Testis (tissue), 2 donors: ENCODE measurements at regions not wholly inside any gene's neighbourhood (a gene's known extent, or its start where the extent isn't known, plus 50 kb on each side); places are given as distances from the start of the nearest gene placed in this dataset.
A peak's percentile ranks its signal among the peaks of the same experiment; 100 is the strongest.
"Not testable (repeated sequence)": the region's sequence is repeated elsewhere in the genome, so short reads cannot be mapped to it uniquely, and the experiment has no call there.

Source experiments
- DNase-seq: peaks from one replicate; pipeline ENCODE4 v3.0.0-alpha.2; 2019
- H3K27ac ChIP-seq, 2 donors: fragments of 200-600 bp; sonication (generic); one replicate each; pipeline ENCODE4 v1.5.1; 2019
- H3K27me3 ChIP-seq: fragments of 200-600 bp; sonication (generic); one replicate; pipeline ENCODE4 v1.5.1; 2019
- H3K36me3 ChIP-seq: fragments of 200-600 bp; sonication (generic); one replicate; pipeline ENCODE4 v1.5.1; 2017; ENCODE audit warnings: low read depth; ENCODE audit errors: missing control alignments
- H3K4me1 ChIP-seq: fragments of 200-600 bp; sonication (generic); one replicate; pipeline ENCODE4 v1.5.1; 2019
- H3K4me3 ChIP-seq, 2 donors: fragments of 200-600 bp; sonication (generic); one replicate each; pipeline ENCODE4 v1.5.1; 2017 to 2019
- H3K9me3 ChIP-seq: fragments of 200-600 bp; sonication (generic); one replicate; pipeline ENCODE4 v1.5.1; 2017
- CTCF ChIP-seq, 3 experiments: fragments of 450-650 bp in 2 of 3; fragments of 200-600 bp in 1 of 3; sonication (generic) in 1 of 3; IDR thresholded peaks; one replicate each; pipeline ENCODE4 v1.5.1; 2016 to 2019; ENCODE audit warnings: antibody characterized with exemption in 3 of 3, mild to moderate bottlenecking in 2 of 3, moderate library complexity in 1 of 3
- POLR2A ChIP-seq: fragments of 450-650 bp; IDR thresholded peaks from one replicate; pipeline ENCODE4 v1.6.1; 2017; ENCODE audit warnings: antibody characterized with exemption, mild to moderate bottlenecking, moderate library complexity
- WGBS, 2 donors: methylation state at CpG; one replicate each; pipeline ENCODE4 v1.1.5; 2018; 5-methylcytosine and 5-hydroxymethylcytosine counted together
- intact Hi-C: fragments of 100-400 bp; cut with DNase I; formaldehyde crosslinking; loops from one replicate; pipeline ENCODE4 v1.15.1; 2023; ENCODE audit warnings: low total_unique reads

- no peaks in the 10 kb centered on the region for H3K36me3 ChIP-seq
- DNase-seq, result no peak
- H3K9me3 ChIP-seq, result no peaks in the 10 kb centered on the region
- WGBS, 2 donors, result 47 to 52% methylated on average over 3 of the region's 3 CpGs
- intact Hi-C loops, result no loop called here
- H3K4me1 ChIP-seq, result no peaks in the 10 kb centered on the region
- no peak for TF ChIP-seq POLR2A
- TF ChIP-seq CTCF (IDR thresholded peaks at IDR 0.05), result no peak
- no peak overlapping the region for H3K4me3 ChIP-seq
- no peaks in the 10 kb centered on the region for H3K27me3 ChIP-seq
- H3K27ac ChIP-seq, result no peak overlapping the region
Observed at GRCh38 chr20:55424968-55425367, 580.4 kb downstream of the CBLN4 start.

- no peak overlapping the region for H3K4me3 ChIP-seq
- no peak for TF ChIP-seq CTCF (IDR thresholded peaks at IDR 0.05)
- TF ChIP-seq POLR2A, result no peak
- H3K9me3 ChIP-seq, result no peaks in the 10 kb centered on the region
- H3K36me3 ChIP-seq, result no peaks in the 10 kb centered on the region
- no peak overlapping the region for H3K27ac ChIP-seq
- H3K27me3 ChIP-seq, result no peaks in the 10 kb centered on the region
- 46 to 57% methylated on average over 3 of the region's 3 CpGs for WGBS, 2 donors
- intact Hi-C loops, result no loop called here
- no peak for DNase-seq
- no peaks in the 10 kb centered on the region for H3K4me1 ChIP-seq
Observed at GRCh38 chr20:55424476-55424875, 580.8 kb downstream of the CBLN4 start.

- H3K27ac ChIP-seq, result no peak overlapping the region
- DNase-seq, result no peak
- H3K4me1 ChIP-seq, result no peaks in the 10 kb centered on the region
- no peak overlapping the region for H3K4me3 ChIP-seq
- 20 to 23% methylated on average over 1 of the region's 1 CpG for WGBS, 2 donors
- no peaks in the 10 kb centered on the region for H3K9me3 ChIP-seq
- no peak for TF ChIP-seq POLR2A
- TF ChIP-seq CTCF (IDR thresholded peaks at IDR 0.05), result no peak
- H3K36me3 ChIP-seq, result no peaks in the 10 kb centered on the region
- intact Hi-C loops, result no loop called here
- H3K27me3 ChIP-seq, result no peaks in the 10 kb centered on the region
Observed at GRCh38 chr20:55417836-55418235, 587.5 kb downstream of the CBLN4 start.

GRCh38 chr20:55415567-55416142 lies 589.7 kb downstream of the CBLN4 start:
- no peak overlapping the region for H3K27ac ChIP-seq
- H3K4me3 ChIP-seq, result no peak overlapping the region
- no peaks in the 10 kb centered on the region for H3K27me3 ChIP-seq
- WGBS, 2 donors, result 48 to 52% methylated on average over 7 of the region's 7 CpGs
- no peak for DNase-seq
- H3K36me3 ChIP-seq, result no peaks in the 10 kb centered on the region
- no peaks in the 10 kb centered on the region for H3K9me3 ChIP-seq
- no peak for TF ChIP-seq POLR2A
- peak in 2 of 3 experiments; percentile 36 to 37 for TF ChIP-seq CTCF (IDR thresholded peaks at IDR 0.05)
- intact Hi-C loops, result no loop called here
- H3K4me1 ChIP-seq, result no peaks in the 10 kb centered on the region

- H3K36me3 ChIP-seq, DNase-seq, H3K4me3 ChIP-seq, H3K4me1 ChIP-seq, H3K27me3 ChIP-seq, H3K27ac ChIP-seq, H3K9me3 ChIP-seq, intact Hi-C loops: not testable (repeated sequence)
- 100% methylated on average over 1 of the region's 1 CpG; no CpG with 5 or more reads in 1 of the 2 donors for WGBS, 2 donors
Observed at GRCh38 chr20:55412508-55412907, 592.8 kb downstream of the CBLN4 start.
